ENCODE measurements at regions not wholly inside any gene's neighbourhood (a gene's known extent, or its start where the extent isn't known, plus 50 kb on each side); places are given as distances from the start of the nearest gene placed in this dataset.

GRCh38 chr12:91792597-91792996, 353.0 kb downstream of the BTG1 start:
- TF ChIP-seq CTCF (IDR thresholded peaks at IDR 0.05; ENCODE audit: insufficient read depth, low read length, poor library complexity, severe bottlenecking): no peak
- no peak for TF ChIP-seq EZH2phosphoT487 (conservative IDR thresholded peaks at IDR 0.05; ENCODE audit: low read length)

All from SU-DHL-6 (cell line).